ENCODE measurements at regions not wholly inside any gene's neighbourhood (a gene's known extent, or its start where the extent isn't known, plus 50 kb on each side); places are given as distances from the start of the nearest gene placed in this dataset.
A peak's percentile ranks its signal among the peaks of the same experiment; 100 is the strongest.

DNA sequence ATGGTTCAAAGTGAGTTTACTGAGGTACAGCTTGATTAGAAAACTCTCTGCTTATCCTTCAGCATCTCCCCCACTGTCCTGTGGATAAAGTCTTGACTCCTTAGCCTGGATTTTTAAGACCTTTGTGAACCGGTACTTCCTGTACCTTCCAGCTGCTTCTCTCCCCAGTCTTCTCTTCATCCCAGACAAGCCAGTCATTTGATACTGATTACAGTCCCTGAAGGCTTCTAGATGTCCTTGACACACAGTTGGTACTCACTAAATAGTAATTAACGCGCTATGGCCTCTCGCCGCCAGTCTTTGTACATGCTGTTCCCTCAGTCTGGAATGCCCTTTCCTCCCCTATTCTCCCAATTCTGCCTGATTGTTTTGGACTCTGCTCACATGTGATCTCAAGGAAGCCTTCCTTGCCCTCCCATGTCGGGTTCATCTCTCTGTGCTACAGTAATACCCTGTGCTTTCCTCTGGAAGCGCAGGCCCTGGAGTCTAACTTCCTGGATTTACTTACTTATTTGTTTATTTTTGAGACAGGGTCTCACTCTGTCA is 50.6 kb upstream of the PTGR2 start:
- no peak for DNase-seq

DNA sequence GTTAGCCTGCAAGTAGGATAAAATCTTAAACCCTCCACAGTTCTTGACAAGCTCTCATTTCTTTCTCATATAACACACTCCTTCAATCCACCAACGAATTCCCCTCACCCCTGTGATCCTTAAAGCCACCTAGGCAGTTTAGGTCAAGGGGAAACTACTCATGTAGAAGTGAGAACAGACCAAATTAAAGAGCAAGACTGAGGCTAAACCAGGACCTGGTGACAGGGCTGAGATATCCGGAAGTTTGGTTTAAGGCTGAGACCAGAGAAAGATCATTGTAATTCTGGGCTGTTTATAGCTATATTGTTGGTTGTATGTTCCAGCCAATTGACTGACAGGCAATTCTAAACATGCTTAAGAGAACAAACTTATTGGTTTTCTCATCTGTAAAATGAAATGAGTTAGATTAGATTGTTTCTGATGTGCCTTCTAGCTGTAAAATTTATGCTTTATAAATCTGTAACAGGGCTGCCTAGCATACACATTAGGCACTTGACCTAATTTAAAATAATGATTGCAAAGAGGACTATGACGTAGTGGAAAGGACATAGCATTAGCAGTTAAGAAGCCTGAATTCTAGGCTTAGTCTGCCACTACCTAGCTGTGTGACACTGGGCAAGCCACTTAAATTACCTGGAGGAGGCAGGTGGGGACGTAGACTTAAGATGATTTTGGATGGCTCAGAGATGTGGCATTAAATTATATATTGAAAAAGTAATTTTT is 53.9 kb upstream of the PTGR2 start:
- no peak for DNase-seq

DNA sequence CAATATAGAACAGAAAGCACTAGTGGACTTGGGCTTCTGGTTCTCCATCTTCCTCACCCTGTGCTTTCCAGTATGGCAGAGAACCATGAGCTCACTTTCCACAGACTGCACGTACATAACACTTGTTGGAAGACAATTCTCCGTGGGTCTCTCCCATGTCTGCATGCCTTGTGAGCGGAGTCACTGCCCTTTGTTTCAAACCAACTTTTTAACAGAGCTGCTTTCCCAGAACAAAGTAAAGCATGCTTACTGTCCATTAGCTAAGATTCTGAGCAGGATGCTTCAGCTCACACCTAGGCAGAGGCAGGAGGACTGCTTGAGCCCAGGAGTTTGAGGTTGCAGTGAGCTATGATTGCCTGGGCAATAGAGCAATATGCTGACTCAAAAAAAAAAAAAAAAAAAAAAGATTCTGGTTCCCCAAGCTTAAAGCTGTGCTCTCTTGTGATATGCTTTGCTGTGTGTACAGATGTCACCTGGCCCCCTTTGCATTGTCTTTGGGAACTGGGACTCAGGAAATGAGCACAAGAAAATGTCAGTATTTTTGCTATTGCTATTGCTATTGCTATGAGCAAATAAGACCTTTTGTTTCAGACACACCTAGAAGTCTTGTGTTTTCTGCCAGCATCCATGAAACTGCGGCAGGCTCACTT is 54.6 kb upstream of the PTGR2 start:
- peak; percentile 82 for DNase-seq

DNA sequence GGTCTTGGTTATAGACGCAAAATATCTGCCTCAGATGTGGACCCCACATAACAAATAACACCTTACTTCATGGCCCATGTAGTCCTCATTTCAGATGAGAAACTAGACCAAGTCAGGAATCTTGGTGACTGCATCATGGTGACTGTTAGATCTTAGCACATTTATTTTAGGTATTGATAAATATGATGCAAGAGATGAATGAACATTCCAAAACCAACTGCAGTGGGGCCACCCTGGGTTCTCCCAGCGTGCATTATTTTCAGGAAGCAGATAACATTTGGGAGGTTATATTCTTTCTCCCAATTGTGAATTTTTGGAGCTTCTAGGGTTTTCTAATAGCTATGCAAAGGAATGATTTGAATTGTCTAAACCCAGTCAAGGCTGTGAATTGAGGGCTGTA is 55.2 kb upstream of the PTGR2 start:
- DNase-seq: no peak

DNA sequence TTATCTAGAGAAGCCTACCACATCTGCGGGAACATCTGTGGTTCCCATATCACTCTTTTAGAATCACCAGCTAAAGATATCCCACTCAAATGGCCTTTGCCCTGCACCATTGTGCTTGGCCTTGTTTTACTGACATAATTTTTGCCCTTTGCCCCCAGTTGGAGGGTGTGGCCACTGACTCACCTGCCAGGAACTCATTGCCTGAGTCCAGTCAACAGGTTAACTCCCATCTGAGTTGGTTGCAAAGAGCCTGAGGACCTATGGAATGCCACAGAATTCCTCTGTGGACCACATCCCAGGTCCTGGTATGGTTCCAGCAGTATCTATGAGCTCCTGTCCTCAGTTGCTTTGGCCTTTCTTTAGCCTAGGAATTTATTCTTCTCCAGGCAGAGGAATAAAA is 55.7 kb upstream of the PTGR2 start:
- peak; percentile 96 for DNase-seq

DNA sequence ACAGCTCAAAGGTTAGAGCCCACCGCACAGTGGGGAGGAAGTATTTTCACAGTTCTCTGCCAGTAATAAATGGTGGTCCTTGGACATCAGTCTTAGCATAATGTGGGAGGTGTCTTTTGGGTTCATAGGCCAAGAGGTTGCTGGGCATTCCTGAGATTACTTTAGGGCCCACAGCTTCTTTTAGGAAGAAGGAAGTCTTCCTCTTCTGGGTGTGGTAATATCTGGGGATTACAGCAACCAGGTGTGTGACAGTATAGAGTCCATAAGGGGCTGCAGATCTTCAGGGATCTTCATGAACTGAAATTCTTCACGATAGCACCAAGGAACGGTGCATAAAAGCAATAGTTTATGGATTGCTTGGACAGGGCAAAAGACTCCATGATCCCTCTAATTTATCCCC is 56.2 kb upstream of the PTGR2 start:
- DNase-seq: no peak

DNA sequence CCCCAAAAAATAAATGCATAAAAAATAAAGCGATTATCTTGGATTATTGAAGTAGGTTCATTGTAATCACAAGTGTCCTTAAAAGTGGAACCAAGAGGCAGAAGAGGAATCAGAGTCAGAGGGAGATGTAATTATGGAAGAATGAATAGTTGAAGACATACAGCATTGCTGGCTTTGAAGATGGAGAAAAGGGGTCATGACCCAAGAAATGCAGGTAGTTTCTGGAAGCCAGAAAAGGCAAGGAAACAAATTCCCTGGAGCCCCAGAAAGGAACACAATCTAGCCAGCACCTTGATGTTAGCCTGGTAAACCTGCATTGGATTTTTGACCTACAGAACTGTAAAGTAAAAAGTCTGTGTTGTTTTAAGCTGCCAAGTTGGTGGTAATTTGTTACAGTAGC is 57.5 kb upstream of the PTGR2 start:
- DNase-seq: no peak

DNA sequence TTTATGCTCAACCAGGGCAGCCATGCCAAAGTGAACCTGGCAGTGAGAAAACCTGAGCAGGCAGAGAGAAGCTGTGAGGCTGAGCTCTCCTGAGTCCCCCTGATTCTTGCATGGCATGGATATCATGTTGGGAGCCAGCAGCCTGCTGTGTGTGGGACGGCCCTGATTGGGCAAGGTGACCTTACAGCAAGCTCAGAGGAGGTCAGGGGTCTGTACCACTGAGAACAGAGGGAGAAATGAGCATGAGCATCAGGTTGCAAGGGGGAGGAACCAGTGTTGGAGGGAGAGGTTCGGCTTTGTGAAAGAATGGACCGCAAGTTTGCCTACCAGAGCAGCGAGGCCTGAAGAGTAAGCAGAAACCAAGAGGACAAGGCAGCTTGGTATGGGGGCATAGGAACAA is 59.1 kb upstream of the PTGR2 start:
- DNase-seq: no peak

DNA sequence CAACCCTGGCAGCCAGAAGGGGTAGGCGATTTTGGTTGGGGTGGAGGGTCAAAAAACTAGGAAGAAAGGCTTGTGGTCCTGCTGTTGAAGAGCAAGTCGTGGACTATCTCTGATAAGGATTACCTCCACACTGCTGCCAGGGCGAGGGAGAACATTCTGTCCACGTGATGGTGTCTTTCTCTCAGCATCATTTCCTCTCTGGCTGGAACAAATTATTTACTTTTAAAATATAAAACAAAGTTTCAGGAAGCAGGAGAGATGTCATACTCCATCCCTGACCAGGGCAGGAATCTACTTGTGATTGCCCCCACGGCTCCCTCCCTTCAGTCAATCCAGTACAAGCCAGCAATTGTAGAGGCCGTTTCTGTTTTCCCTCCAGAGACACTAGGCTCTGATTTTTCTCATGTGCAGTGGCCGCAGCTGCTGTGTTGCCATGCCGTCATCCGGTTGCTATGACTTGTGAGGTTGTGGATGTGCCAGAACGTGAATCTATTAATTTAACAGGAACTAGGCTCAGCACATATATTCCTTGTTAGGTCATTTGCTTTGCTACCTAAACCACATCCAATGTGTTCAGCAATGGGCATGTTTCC is 61.5 kb upstream of the PTGR2 start:
- no peak for DNase-seq

DNA sequence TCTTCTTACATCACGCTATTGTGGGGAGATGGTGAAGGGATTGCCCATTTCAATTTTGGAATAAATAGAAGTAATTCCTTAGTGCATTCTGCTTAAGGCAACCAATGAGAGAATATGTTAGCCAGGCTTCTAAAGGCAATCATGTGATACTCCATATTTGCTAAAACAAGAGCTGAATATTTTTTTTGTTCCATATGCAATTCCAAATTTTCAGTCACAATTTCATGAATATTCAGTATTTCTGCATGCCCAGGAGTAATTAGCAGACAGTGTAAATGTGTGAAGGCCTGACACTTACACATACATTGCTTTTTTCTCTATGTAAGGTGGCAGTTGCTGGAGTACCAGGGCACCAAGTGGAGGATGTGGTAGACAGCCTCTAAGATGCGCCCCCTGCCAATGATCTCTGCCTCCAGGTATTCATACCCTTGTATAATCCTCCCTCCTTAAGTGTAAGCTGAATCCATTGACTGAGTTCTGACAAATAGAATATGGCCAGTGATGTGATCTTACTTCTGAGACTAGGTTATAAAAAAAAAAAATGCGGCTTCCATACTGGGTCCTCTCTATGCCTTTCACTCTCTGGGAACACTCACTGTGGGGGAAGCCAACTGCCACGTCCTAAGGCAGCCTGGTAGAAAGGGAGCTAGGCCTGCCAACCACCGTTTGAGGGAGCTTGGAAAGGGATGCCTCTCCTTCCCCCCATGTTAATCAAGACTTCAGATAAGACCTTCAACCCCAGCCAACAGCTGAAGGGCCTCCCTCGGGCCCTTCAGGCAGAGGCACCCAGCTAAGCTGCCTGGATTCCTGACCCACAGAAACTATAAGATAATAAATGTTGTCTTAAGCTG is 62.7 kb upstream of the PTGR2 start:
- DNase-seq: no peak

DNA sequence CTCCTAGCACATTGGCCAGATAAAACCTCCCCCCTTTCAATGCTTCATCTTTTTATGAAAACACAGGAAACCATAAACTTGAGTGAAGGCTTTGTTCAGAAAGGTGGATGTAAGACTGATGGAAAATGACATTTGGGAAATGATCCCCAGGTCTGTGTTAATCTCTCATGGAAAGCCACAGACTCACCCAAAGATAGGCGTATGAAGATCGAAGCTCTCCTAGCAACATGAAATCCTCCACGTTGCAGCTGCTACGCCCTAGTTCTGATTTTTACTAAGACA is 63.4 kb upstream of the PTGR2 start:
- DNase-seq: no peak

DNA sequence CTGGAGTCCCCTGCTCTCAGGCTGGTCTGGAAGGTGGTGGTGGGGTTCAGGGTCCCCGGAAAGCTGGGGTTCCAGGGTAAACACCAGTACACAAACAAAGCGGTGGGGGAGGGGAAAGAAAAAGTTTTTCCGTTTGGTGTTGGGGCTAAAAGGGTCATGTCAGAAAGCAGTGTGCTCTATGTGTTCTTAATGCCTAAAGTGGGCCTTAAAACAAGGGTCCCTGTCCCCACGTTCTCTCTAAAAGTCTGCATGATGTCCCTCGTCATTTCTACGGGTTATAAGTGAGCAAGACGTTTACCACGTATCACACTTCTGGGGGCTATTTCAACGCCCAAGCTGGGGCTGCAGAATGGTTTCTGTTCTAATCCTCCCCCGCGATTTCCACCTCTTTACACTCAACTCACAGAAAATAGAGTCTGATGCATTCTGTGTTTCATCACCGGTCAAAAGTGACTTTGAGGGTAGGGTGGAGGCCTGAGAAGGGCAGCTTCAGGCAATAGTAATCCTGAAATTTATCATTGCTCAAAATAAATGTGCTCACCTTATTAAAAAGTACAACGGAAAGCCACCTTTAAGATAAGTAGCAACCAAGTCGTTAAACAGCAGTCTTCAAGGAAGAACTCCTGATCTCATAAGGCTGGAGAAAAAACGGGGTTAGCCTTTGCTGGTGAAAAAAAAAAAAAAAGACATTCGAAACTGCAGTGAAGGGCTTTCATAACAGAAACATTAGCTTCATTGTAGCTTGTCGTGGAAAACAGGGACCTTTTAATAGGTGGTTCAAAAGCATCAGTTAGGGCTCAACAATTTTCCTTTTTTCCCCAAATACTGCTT is 63.9 kb upstream of the PTGR2 start:
- DNase-seq: peak; percentile 51

DNA sequence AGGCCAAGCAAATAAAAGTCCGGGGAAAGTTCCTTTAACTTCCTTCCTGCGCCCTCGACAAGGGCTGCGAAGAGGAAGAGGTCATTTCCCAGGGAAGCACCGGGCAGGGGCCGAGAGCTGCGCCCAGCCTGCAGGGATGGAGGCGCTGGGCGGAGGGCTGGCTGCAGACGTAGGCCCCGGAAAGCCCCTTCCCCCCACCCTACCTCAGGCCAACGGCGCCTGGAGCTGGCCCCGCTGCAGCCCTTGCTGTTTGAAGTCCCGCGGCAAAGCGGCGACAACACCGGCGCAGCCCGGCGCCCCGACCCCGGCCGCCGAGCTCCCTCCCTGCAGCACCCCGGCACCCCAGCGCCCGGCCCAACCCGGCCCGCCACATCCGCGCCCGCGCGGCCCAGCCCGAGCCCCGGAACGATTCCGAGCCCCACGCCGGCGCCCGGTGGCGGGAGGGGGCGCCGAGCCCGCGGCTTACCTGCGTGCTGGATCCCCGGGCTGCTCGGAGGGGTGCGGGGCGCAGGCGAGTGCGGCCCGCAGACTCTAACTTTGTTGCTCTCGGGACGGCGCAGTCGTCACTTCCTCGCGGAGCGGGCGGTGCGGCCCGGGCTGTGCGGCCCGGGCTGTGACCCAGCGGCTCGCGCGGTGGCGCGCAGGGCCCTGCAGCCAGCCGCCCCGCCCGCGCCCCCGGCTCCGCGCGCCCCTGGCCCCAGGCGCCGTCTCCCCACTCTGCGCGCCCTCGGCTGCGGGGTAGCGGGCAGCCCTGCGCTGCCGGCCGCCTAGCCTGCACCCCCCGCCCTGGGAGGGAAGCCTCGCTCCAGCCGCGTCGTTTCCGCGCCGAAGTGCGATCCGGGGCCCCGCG is 64.8 kb upstream of the PTGR2 start:
- peak; percentile 78 for DNase-seq

DNA sequence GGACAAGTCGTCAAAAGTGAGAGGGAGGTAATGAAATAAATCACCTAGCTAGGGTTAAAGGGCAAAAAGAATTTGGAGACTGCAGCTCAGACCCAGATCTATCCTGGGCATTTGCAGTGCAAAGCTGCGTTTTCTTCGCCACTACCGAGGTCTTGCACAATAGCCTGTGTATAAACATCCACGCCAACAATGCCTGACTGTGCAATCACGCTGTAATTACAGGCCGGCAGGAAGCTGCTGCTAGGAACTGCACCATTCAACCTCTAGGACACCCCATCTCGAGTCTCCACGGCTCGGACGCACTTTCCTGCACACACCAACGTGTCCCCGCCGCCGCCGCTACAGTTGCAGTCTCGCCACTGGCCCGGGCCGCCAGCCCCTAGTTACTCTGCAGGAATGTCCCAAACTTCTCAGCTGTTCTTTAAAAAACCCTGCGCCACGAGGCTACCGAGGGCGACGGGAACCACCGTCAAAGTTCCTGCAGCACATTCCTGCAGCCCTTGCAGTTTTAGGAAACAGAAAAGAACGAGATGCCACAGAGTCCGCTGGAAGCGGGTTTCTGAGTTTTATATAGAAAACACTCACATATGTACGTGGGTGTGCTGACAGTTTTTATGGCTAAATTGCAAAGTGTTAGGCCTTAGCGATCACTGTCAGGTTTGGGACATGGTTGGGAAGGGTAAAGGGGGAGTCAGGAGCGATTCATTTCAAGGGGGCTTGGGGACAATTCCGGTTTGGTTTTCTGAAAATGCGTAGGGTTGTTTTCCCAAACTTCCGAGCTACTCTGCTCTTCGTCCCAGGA is 65.6 kb upstream of the PTGR2 start:
- DNase-seq: peak; percentile 88

DNA sequence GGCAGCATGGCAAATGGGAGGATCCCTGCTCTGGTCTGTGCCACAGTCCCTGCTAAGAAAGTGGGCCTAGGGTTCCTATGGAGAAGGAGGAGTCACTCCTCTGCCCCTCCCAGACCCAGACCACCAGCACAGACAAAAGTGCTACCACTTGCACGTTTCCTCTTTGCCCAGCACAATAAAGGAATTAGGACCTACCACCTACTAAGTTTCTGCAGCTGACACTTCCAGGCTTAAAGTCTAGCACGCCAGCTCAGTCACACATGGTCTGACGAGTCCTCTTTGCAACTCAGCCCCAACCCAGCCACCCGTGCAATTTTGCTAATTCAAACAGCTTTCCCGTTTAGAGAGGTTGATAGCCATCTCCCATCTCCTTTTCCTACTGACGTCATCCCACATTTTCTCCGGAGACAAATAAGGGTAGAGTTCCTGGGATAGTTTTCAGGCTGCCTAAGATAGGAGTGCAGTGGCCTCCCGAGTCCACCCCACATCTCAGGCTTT is 66.2 kb upstream of the PTGR2 start:
- peak; percentile 87 for DNase-seq

DNA sequence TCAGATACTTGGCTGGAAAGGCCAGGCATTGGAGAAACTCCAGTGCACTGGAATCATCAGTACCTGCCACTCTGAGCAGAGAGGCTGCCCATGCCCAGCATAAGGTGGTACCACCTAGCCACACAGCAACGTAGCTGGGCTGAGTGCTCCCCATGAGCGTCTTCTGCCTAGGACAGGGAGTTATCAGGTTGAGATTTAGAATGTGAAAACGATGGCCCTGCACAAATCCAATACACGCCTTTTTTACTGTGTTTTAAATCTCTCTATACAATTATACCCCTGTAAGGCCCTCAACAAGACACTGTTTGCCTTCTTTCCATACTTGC is 66.7 kb upstream of the PTGR2 start:
- DNase-seq: no peak

DNA sequence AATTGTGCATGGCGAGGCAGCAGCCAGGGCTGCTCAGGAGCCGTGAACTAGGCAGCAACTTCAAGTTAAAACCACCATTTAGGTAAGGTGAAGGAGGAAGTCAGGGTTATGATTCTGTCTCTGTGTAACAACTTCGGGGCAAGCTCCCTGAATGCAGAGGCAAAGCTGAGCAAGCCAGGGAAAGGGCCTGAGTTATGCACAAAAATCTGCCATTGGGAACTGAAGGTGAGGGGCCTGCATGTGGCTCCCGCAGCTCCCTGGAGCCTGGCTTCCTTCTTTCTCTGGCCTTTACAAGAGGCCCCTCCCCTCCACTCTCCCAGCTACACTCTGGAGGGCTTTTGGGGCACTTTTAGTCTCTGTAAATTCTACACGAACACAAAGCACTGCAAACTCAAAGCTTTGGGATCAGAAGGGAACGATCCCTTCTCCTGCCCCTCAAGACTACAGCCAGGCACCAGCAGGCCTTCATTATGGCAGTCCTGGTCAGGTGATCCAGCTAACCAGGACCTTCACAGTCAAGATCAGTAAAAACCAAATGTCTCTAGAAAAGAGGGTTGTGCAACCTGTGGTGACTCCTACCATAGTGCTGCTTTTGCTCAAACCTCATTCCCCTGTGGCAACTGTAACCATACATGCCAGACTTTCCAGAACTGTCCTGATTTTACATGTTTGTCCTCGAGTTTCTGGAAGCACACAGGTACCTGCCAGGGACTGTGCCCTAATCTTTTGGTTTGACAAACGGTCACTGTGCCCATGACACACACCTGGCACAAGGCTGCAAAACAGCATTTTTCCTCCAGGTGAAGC is 67.2 kb upstream of the PTGR2 start:
- DNase-seq: no peak

DNA sequence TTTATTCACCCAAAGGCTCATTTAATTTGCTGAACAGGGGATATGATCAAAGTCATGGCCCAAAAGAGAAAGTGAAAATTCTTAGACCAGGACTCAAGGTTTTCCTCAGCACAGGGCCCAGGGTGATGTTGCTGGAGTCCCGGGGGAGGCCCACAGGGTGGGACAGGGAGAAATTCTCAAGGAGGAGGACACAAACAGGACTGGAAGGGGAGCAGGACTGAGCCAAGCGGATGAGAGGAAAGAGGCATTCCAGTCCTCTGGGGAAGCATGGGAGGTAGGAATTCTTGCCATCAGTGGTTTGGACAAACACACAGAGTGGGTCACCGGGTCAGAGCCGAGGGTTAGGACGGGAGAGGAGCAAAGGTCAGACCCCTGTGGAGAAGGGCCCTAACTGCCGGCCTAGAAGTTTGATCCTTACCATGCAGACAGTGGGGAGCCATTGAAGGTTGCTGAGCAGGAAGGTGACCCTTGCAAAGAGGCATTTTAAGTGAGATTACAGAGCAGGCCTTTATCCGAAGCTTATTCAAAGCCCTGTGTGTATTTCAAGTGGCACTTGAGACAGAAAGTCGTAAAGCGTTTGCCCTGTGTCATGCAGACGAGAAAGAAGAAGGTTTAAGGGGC is 68.4 kb upstream of the PTGR2 start:
- no peak for DNase-seq

DNA sequence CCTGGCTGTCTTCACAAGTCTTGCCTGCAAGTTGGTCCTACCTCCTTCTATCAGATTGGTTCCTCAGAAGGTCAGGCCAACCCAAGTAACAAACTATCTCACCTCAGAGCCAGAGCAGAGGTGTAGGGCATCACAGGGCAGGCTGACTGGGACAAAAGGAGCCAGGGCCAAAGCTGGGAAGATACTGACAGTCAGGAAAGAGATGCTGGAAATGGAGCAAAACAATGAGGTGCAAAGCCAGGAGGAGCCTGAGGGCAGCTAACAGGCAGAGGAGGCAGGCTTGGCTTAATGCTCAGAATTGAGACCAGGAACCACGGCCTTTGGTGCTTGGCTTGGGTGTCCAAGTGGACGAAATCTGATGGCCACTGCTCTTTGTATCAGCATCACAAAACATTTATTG is 68.4 kb upstream of the PNMA1 start:
- DNase-seq: no peak
